ENCODE measurements at regions not wholly inside any gene's neighbourhood (a gene's known extent, or its start where the extent isn't known, plus 50 kb on each side); places are given as distances from the start of the nearest gene placed in this dataset.

- Histone ChIP-seq H3K79me2 (ENCODE audit: insufficient read depth, low read depth) (no peaks in the 10 kb centered on the region), H3K27me3 (ENCODE audit: insufficient read depth, low read depth) (no peaks in the 10 kb centered on the region), H3K36me3 (ENCODE audit: insufficient read depth) (no peaks in the 10 kb centered on the region), H4K20me1 (ENCODE audit: insufficient read depth) (no peaks in the 10 kb centered on the region), H3K27ac (no peak overlapping the region), H3K4me1 (ENCODE audit: low read depth, poor library complexity, severe bottlenecking) (peaks cover 18% of the 10 kb centered on the region), H2AFZ (ENCODE audit: low read depth) (no peak overlapping the region), H3K4me3 (IDR thresholded peaks at IDR 0.05; ENCODE audit: insufficient read depth, low read depth, low read length) (no peak overlapping the region), H3K4me2 (no peak overlapping the region), H3K9ac (no peak overlapping the region)
- TF ChIP-seq CTCF (conservative IDR thresholded peaks at IDR 0.05; ENCODE audit: low read depth, low read length): no peak
These were observed 61.7 kb upstream of the SLC25A33 start for GRCh38 chr1:9477535-9477934.

- no peak overlapping the region for H3K4me2 ChIP-seq
These were observed 61.2 kb upstream of the SLC25A33 start for GRCh38 chr1:9478021-9478420.

GRCh38 chr1:9481048-9481447, 58.2 kb upstream of the SLC25A33 start:
- peaks cover 16% of the 10 kb centered on the region for H3K4me1 ChIP-seq (ENCODE audit: low read depth, poor library complexity, severe bottlenecking)
- H3K36me3 ChIP-seq (ENCODE audit: insufficient read depth): no peaks in the 10 kb centered on the region
- H3K27me3 ChIP-seq (ENCODE audit: insufficient read depth, low read depth): no peaks in the 10 kb centered on the region
- no peak overlapping the region for H3K4me3 ChIP-seq (IDR thresholded peaks at IDR 0.05; ENCODE audit: insufficient read depth, low read depth, low read length)
- H3K79me2 ChIP-seq (ENCODE audit: insufficient read depth, low read depth): no peaks in the 10 kb centered on the region
- no peak overlapping the region for H3K9ac ChIP-seq
- no peak overlapping the region for H3K27ac ChIP-seq
- no peaks in the 10 kb centered on the region for H4K20me1 ChIP-seq (ENCODE audit: insufficient read depth)
- H3K4me2 ChIP-seq: no peak overlapping the region
- H2AFZ ChIP-seq (ENCODE audit: low read depth): no peak overlapping the region
- TF ChIP-seq CTCF (conservative IDR thresholded peaks at IDR 0.05; ENCODE audit: low read depth, low read length): no peak

More at GRCh38 chr1:9478021-9478420, 61.2 kb upstream of the SLC25A33 start:
- H3K27ac ChIP-seq: no peak overlapping the region
- H3K79me2 ChIP-seq (ENCODE audit: insufficient read depth, low read depth): no peaks in the 10 kb centered on the region
- no peaks in the 10 kb centered on the region for H3K36me3 ChIP-seq (ENCODE audit: insufficient read depth)
- no peak for TF ChIP-seq CTCF (conservative IDR thresholded peaks at IDR 0.05; ENCODE audit: low read depth, low read length)
- H3K9ac ChIP-seq: no peak overlapping the region
- H3K4me3 ChIP-seq (IDR thresholded peaks at IDR 0.05; ENCODE audit: insufficient read depth, low read depth, low read length): no peak overlapping the region
- no peaks in the 10 kb centered on the region for H3K27me3 ChIP-seq (ENCODE audit: insufficient read depth, low read depth)
- H3K4me1 ChIP-seq (ENCODE audit: low read depth, poor library complexity, severe bottlenecking): peaks cover 18% of the 10 kb centered on the region
- H4K20me1 ChIP-seq (ENCODE audit: insufficient read depth): no peaks in the 10 kb centered on the region
- no peak overlapping the region for H2AFZ ChIP-seq (ENCODE audit: low read depth)

- Histone ChIP-seq H3K4me1 (ENCODE audit: low read depth, poor library complexity, severe bottlenecking) (peaks cover 2% of the 10 kb centered on the region), H4K20me1 (ENCODE audit: insufficient read depth) (no peaks in the 10 kb centered on the region), H3K4me3 (IDR thresholded peaks at IDR 0.05; ENCODE audit: insufficient read depth, low read depth, low read length) (no peak overlapping the region), H3K36me3 (ENCODE audit: insufficient read depth) (no peaks in the 10 kb centered on the region), H3K79me2 (ENCODE audit: insufficient read depth, low read depth) (no peaks in the 10 kb centered on the region), H3K27ac (no peak overlapping the region), H2AFZ (ENCODE audit: low read depth) (no peak overlapping the region), H3K9ac (no peak overlapping the region), H3K27me3 (ENCODE audit: insufficient read depth, low read depth) (no peaks in the 10 kb centered on the region), H3K4me2 (no peak overlapping the region)
- no peak for TF ChIP-seq CTCF (conservative IDR thresholded peaks at IDR 0.05; ENCODE audit: low read depth, low read length)
These were observed 56.9 kb upstream of the SLC25A33 start for GRCh38 chr1:9482403-9482802.

Measured in KMS-11 (cell line).